NOMO-1 treated with DMSO at 0.1 percent for 48 hours (cell line): ENCODE measurements at regions not wholly inside any gene's neighbourhood (a gene's known extent, or its start where the extent isn't known, plus 50 kb on each side); places are given as distances from the start of the nearest gene placed in this dataset.

Experiments used
- DNase-seq: peaks from one replicate; lab custom pipeline; 2025; ENCODE audit not compliant: unreplicated experiment; lab: John Stamatoyannopoulos, UW

DNA sequence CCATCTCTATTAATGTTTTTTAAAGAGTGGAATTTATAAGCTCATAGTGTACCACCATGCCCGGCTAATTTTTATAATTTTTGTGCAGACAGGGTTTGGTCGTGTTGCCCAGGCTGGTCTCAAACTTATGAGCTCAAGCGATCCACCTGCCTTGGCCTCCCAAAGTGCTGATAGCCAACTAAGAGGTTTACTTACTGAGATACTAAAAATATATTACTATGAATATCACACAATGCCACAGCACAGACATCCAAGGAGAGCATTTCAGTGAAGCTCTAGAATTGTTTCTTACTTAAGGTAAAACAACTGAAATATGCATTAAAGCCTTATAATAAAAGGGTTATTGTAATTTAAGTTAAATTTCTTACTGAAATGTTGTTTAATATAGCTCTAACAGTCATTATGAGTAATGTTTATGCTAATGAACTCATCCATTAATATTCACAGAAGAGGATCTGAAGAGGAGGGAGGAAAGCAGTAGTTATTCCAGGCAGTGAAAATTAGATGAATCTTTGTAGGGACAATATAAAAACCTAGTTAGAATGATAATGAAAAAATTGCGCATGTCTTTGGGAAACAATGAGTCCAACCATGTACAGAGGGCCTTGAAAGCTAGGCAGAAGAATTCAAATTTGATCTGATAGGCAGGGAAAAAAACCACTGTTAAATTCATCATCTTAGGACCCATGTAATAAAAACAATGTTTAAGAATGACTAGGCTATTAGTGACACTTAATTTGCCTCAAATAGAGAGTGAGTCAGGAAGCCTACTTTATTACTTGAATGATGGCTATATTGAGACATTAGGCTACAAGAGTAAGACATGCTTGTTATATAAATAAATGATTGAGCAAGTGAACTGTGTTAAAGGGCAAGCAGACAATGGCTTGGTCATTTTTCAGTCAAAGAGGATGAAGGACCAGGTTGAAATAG, 99.2 kb downstream of the SLC41A2 start:
- no peak for DNase-seq

DNA sequence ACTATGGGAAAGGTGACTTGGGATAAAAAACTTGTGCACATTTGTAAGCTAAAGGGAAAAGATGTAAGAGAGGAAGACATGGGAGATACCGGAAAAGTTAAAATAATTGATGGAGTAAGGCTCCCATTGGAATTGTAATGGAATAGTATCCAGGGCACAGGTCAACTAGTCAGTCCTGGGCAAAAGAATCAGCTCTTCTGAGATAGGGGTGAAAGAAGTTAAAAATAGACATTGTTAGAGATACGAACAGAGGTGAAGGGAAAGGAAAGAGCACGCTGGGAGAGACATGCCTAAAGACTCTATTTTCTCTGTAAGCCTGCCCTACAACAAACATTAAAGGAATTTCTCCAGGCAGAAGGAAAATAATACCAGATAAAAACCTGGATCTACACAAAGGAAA, 101.6 kb downstream of the SLC41A2 start:
- DNase-seq, result no peak

DNA sequence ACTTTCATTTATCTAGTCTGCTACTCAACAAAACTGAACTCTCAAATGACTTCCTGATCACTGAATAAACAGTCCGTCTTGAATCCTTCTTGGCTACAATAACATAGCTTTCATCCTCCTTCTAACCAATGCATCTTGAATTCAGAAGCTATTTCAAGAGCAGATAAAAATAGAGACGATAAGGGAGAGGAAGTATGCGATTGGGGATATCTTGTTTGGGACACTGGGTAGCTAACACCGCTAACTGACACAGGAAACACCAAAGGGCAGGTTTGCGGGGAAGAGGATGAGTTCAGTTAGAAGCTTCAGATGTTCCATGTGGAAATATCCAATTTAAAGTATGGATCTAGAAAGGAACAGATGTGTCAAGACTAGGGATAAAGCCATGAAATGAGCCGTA, 102.5 kb downstream of the SLC41A2 start:
- no peak for DNase-seq

DNA sequence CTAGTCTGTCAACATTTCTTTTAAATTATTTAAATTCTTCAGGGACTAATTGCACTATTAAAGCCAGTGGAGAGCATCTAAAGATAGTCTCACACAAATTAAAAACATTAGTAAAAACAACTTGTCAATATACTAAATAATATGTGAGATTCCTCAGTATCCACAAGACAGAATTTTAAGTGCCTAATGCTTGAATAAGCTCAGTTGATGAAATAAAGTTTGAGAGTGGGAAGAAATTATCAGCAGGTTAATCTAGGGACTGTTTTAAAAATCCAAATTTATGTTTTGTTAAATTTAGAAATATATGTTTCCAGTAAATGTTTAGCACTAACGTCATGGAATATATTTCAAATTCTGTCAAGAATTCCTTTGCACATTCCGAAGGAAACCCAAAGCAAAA, 105.2 kb downstream of the SLC41A2 start:
- no peak for DNase-seq

DNA sequence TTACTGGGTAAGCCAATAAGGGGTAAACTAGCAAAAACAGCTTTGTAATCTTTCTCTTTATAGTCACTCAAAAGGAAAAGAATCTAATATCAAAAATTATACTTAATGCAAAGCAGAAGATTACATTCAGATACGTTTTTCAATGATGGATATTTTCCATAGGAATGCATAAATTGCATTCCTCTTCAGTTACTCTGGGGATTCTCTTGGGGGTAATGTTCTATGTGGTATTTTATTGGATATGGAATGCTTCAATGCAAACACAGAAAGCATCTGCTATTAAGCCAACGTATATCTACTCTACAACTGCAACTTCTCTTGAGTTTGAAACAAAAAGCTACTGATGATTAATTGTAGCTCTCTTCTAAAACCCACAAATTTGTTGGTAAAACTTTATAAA, 106.0 kb downstream of the SLC41A2 start:
- DNase-seq, result no peak

DNA sequence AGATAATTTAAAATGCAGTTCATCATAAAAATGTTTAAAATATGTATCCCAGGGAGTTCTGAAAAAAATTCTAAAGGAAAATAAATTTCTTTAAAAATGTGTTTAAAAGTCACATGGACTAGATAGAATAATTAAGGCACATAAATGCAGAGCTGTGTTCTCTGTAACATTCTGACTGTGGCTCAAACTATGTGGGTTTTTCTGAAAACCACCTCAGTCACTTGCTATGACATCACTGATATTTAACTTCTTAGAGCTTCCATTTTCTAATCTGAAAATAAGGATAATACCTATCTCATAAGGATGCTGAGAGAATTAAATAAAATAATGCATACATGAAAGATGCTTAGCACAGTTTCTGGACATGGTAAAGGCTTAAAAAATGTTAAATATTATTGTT, 107.3 kb downstream of the SLC41A2 start:
- no peak for DNase-seq

DNA sequence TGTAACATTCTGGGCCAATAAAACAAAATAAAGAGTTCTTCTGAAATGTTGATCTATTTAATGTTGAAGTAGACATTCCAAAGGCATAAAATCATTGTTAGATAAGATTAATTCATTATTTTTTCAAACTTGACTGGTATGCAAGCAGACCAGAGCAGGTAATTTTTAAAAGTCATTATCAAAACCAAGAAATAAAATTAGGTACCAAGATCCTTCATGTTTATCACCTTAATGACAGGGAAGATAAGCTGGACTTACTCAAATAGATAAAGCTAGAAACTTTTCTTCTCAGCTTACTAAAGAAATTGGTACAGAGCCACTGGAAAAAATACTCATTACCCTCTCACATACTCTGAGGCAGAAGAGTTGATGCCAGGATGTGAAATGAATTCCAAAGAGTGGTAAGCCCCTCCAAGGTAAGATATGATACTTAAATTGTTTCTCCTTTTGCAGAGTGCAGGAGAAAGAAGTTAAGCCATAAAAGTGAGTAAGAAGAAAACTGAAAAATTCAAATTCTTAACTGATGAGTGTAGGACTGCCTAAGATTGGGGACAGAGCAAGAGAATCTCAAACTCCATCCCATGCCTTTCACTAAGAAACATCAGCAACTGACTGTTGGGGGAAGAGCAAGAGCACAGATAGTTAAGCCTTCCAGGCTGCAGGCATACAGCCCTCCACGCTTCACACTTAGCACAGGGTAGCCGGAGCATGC, 111.9 kb downstream of the SLC41A2 start:
- no peak for DNase-seq

DNA sequence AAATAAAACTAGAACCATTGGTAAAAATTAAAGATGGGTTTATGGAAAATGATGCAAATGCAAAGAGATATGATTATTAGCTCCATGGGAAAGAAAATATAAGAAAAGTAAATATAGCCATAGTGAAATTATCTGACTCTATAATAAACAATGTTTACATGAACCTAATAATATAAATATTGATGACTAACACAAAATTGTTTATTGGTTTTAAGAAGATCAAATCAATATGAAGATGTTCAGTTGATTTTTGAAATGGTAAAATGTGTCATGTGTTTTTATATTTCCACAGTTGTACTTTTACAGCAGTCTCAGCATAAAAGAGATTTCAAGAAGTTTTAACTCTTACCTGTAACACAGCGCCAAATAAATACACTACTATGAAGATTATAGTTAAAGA, 114.0 kb downstream of the SLC41A2 start:
- DNase-seq, result no peak

DNA sequence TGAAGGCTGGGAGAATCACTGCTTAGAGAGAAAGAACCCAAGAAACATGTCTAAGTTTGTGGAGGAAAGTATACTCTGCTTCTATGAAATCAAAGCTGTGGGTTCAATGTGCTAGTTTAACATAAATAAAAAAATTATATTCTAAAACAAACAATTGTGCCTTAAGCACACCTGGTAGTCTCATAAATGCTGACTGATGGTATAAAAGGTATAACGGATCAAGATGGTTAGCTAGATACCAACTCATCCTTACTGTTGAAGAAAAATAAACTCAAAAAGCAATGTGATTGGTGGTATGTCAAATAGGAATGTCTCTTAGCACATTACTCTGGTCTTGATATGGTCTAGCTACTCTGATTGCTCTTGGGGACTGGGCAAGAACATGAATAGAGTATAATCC, 117.8 kb downstream of the SLC41A2 start:
- DNase-seq, result no peak

DNA sequence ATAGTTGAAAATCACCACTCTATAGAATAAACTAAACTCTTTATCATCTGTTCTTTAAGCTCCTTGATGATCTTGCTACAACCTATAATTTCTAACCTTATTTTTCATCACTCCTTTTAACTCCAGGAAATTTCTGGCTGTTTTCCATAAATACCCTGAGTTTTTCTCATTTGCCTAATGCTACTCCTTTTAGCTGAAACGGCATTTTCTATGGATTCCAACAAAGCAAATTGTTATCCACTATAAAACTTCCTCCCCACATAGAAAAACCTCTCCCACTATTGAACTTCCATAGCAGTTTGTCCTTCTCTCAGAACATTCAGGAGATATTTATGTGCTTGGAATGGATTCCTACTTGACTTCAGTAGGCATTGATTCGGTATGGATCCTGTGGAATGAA, 122.8 kb downstream of the SLC41A2 start:
- DNase-seq, result no peak

DNA sequence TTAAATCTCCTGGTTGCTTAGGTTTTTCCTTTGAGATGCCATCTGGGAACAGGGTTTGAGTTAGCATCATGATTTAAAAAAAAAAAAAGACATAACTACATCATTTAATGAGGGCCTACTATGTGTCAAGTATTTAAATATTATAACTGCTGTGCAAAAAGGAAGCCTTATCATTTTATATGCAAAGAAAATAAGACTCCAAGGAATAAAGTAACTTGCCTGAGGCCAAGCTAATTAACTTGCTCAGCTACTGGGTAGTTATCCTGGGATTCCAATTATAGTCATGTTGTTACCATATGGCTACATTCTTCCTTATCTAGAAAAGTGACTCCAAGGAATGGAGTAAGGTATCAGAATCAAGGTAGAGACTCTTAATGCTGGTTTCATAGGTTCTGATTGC, 123.5 kb downstream of the SLC41A2 start:
- no peak for DNase-seq

DNA sequence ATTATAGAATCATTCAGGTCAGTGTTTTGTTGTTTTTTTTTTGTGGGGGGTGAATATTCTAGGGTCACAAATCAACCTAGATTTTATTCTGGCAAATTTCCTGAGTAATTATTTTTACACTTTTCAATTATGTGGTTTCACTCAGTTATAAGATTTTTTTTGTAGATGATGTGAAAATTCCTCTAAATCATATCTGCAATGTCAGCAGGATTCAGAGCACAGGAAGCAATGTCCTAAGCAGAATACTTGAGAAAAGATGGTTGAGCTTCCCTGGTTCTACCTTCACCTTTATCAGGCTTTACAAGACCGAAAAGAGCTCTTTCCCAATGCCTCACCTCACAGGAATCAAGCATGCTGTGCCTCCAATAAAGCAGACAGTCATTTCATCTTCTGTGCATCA, 124.3 kb downstream of the SLC41A2 start:
- DNase-seq, result no peak

DNA sequence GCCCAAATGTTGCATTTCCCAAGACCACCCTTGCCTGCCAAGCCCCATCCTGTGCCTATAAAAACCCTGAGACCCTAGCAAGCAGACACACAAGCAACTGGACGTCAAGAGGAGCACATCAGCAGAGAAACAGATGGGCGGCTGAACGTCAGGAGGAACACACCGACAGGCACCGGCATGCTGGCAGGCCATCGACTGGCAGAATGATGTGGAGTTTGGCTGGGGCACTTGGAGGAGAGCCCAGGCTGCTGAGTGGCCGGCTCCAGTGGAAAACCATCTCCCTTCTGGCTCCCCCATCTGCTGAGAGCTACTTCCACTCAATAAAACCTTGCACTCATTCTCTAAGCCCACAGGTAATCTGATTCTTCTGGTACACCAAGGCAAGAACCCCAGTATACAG, 130.1 kb downstream of the SLC41A2 start:
- DNase-seq, result no peak

DNA sequence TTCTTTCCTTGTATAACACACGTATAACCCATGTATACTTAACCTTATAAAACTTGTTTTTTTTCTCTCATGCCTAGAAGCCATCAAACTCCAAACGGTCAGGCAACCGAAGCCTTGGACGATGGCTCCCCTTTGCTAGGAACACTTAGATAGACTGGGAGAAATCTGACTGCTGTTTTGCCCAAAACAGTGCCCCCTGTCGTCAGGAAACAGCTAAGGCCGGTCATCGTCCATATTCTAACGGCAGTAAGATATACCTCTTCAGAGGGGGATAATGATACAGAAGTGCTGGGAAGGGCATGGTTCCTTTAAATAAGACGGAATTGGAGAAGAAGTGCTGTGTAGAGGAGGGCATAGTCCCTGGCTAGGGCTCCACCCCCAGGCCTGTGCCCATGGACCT, 130.5 kb downstream of the SLC41A2 start:
- no peak for DNase-seq

DNA sequence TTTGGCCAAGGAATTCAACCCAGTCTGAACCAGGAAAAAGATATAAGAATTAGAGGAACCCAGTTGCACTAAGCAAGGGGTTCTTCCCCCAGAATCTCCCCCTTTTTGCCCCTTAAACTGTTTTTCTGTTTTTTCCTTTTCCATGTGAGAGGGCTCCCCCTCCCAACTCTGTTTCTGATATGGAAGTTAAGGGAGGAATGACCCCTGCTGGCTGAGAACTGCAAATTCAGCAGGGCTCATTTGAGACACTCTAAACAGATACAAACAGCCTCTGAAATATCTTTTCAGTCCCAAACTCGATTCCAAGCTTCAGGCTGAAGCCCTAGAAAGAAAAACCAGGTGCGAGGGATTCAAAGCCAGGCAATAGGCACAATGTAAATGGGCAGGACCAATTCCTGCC, 132.7 kb downstream of the SLC41A2 start:
- no peak for DNase-seq

DNA sequence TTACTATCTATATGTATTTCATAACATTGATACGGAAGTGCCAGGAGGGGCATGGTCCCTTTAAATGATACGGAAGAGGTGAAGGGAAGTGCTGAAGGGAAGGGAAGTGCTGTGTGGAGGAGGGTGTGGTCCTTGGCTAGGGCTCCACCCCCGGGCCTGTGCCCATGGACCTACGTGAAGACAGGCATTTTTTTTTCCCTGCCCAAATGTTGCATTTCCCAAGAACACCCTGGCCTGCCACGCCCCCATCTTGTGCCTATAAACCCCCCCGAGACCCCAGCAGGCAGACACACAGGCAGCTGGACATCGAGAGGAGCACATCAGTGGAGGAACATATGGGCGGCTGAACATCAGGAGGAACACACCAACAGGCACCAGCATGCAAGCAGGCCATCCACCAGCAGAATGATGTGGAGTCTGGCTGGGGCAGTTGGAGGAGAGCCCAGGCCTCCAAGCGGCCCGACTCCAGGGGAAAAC, 134.1 kb downstream of the SLC41A2 start:
- peak; percentile 86 for DNase-seq

DNA sequence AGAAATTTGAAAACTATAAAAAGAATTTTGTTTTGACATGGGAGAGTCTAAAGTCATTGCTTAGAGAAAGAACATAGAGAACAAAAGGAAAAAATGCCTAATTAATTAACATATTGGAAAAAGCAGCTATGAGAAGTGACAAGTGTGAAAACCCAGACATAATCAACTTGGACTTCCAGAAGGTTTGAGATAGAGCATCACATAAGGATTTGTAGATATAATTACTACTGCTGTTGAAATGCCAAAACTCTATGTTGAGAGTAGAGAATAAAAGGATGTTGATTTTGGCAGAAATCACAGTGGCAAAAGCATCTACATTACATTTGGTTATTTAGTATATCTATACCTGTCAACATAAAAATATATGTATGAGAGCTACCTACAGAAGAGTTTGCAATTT, 135.1 kb downstream of the SLC41A2 start:
- DNase-seq, result no peak

DNA sequence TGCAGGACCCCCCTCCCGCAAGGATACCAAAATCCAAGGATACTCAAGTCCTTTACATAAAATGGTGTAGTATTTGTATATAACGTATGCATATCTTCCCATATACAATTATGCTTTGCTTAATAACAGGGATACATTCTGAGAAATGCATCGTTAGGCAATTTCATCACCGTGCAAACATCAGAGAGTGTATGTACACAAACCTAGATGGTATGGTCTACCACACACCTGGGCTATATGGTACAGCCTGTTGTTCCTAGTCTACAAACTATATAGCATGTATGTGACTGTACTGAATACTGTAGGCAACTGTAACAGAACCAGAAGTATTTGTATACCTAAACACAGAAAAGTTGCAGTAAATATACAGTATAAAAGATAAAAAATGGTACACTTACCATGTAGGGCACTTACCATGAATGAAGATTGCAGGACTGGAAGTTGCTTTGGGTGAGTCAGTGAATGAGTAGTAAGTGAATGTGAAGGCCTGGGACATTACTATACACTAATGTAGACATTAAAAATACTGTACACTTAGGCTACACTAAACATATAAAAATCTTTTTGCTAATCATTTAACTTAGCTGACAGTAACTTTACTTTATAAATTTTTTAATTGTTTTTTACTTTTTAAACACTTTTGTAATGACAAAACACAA, 141.1 kb downstream of the SLC41A2 start:
- DNase-seq, result no peak

DNA sequence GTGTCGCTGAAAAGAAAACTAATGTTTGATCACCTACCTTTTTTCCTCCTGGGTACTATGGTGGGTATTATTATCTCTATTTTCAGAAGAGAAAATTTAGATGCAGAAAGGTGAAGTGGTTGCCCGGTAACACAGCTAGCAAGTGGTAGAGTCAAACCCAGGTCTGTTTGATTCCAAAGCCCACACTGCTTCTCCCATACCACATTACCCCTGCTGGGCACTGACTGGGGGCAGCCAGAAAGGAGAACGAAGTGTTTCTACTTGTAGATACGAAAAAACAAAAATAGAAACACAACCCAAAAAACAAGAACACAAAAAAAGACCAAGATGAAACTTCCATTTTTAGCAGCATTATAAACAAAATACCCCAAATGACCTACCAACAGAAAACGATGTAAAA, 142.2 kb downstream of the SLC41A2 start:
- no peak for DNase-seq

DNA sequence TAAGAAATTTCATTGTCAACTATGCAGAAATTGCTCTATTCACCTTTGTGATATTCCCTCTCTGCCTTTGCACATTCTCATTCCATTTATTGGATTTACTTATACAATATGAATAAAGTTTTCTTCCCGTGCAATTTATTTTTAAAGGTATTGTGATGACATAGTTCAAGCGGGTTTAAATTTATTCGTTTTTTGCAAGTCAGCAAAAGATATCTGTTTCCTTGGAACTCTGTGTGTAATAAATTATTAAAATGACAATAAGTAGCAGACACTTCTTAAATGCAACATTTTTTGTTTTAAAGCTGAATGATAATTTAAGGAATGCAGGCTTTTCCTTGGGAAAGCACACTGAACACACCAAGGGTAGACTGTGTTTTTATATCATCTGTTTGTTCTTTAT, 143.1 kb downstream of the SLC41A2 start:
- DNase-seq, result no peak
